CD4-positive, CD25-positive, alpha-beta regulatory T cell (primary cell): ENCODE measurements at regions not wholly inside any gene's neighbourhood (a gene's known extent, or its start where the extent isn't known, plus 50 kb on each side); places are given as distances from the start of the nearest gene placed in this dataset.

ENCODE experiments used
- ATAC-seq, 2 donors: fragments of 150-1000 bp; cut with Tn5 transposase; one replicate each; pipeline ENCODE4 v1.10.0; 2021; ENCODE audit warnings: low read depth in 2 of 2, moderate number of reproducible peaks in 2 of 2, moderate library complexity in 1 of 2
- DNase-seq, 3 donors: peaks; one replicate each; pipeline versions ENCODE4 v3.0.0 to v3.0.0-alpha.2; 2012 to 2022; ENCODE audit warnings: mixed read lengths in 1 of 3
- H3K27ac ChIP-seq: one replicate; pipeline ENCODE4 v1.7.0; 2013; ENCODE audit warnings: mild to moderate bottlenecking, low read length; ENCODE audit not compliant: insufficient read depth, poor library complexity, severe bottlenecking
- H3K27me3 ChIP-seq: one replicate; pipeline ENCODE4 v1.7.0; 2013; ENCODE audit warnings: low read length; ENCODE audit not compliant: control insufficient read depth, insufficient read depth
- H3K36me3 ChIP-seq: one replicate; pipeline ENCODE4 v1.7.0; 2013; ENCODE audit warnings: mild to moderate bottlenecking, low read length, moderate library complexity; ENCODE audit not compliant: control insufficient read depth, insufficient read depth
- H3K4me1 ChIP-seq: 2 replicates; pipeline ENCODE4 v1.7.0; 2013; ENCODE audit warnings: mild to moderate bottlenecking, low read length; ENCODE audit not compliant: insufficient read depth, control insufficient read depth, poor library complexity, severe bottlenecking
- H3K4me3 ChIP-seq: one replicate; pipeline ENCODE4 v1.7.0; 2013; ENCODE audit warnings: low read depth, mild to moderate bottlenecking, low read length, moderate library complexity
- H3K9me3 ChIP-seq, 2 experiments: 1 replicate in 1 of 2; 2 replicates in 1 of 2; pipeline ENCODE4 v1.7.0; 2013; ENCODE audit warnings: low read length in 2 of 2, mild to moderate bottlenecking in 1 of 2, moderate library complexity in 1 of 2; ENCODE audit not compliant: control insufficient read depth in 2 of 2
- H3K27ac Mint-ChIP-seq, 3 donors: one replicate each; pipeline ENCODE4 v1.8.0; 2020 to 2022; ENCODE audit warnings: mild to moderate bottlenecking in 3 of 3, mixed read lengths in 3 of 3, moderate library complexity in 2 of 3
- H3K27me3 Mint-ChIP-seq: one replicate; pipeline ENCODE4 v1.8.0; 2022; ENCODE audit warnings: mild to moderate bottlenecking, mixed read lengths
- H3K36me3 Mint-ChIP-seq: one replicate; pipeline ENCODE4 v1.8.0; 2020; ENCODE audit warnings: mixed read lengths
- H3K4me1 Mint-ChIP-seq, 4 donors: one replicate each; pipeline ENCODE4 v1.8.0; 2020 to 2022; ENCODE audit warnings: mixed read lengths in 4 of 4, mild to moderate bottlenecking in 1 of 4
- H3K4me3 Mint-ChIP-seq, 4 donors: one replicate each; pipeline ENCODE4 v1.8.0; 2020 to 2022; ENCODE audit warnings: mild to moderate bottlenecking in 4 of 4, mixed read lengths in 4 of 4, moderate library complexity in 3 of 4
- H3K9me3 Mint-ChIP-seq, 7 donors: one replicate each; pipeline ENCODE4 v1.8.0; 2020 to 2022; ENCODE audit warnings: mixed read lengths in 7 of 7, mild to moderate bottlenecking in 3 of 7, moderate library complexity in 2 of 7

- Histone ChIP-seq H3K4me1 (no peaks in the 10 kb centered on the region), H3K36me3 (no peaks in the 10 kb centered on the region), H3K4me3 (no peak overlapping the region), H3K9me3 (no peaks in the 10 kb centered on the region), H3K27me3 (no peaks in the 10 kb centered on the region), H3K27ac (no peak overlapping the region)
- no peaks in the 10 kb centered on the region for H3K9me3 Mint-ChIP-seq
- H3K27ac Mint-ChIP-seq, result no peak overlapping the region
- ATAC-seq (no peak), DNase-seq (no peak)
- peaks cover 13% of the 10 kb centered on the region for H3K27me3 Mint-ChIP-seq
- peaks cover 0 to 2% (median 0%) of the 10 kb centered on the region in 4 donors for H3K4me1 Mint-ChIP-seq
- H3K4me3 Mint-ChIP-seq, result no peak overlapping the region
- H3K36me3 Mint-ChIP-seq, result no peaks in the 10 kb centered on the region
Observed at GRCh38 chr15:69585937-69586336, 133.3 kb downstream of the RPLP1 start.

GRCh38 chr15:69586721-69587120 is 134.1 kb downstream of the RPLP1 start:
- Mint-ChIP-seq H3K27me3 (peaks cover 10% of the 10 kb centered on the region), H3K9me3 (no peaks in the 10 kb centered on the region), H3K4me1 (peaks cover 0 to 2% (median 0%) of the 10 kb centered on the region in 4 donors), H3K4me3 (no peak overlapping the region), H3K27ac (no peak overlapping the region), H3K36me3 (no peaks in the 10 kb centered on the region)
- DNase-seq (no peak), ATAC-seq (no peak)
- no peaks in the 10 kb centered on the region for H3K27me3 ChIP-seq
- no peaks in the 10 kb centered on the region for H3K9me3 ChIP-seq
- H3K4me3 ChIP-seq, result no peak overlapping the region
- no peaks in the 10 kb centered on the region for H3K36me3 ChIP-seq
- no peaks in the 10 kb centered on the region for H3K4me1 ChIP-seq
- H3K27ac ChIP-seq, result no peak overlapping the region

- no peaks in the 10 kb centered on the region for H3K36me3 Mint-ChIP-seq
- ATAC-seq, result no peak
- no peaks in the 10 kb centered on the region for H3K9me3 ChIP-seq
- no peak overlapping the region for H3K27ac Mint-ChIP-seq
- H3K9me3 Mint-ChIP-seq, result no peaks in the 10 kb centered on the region
- no peaks in the 10 kb centered on the region for H3K27me3 ChIP-seq
- no peak overlapping the region for H3K27ac ChIP-seq
- H3K4me3 Mint-ChIP-seq, result no peak overlapping the region
- no peaks in the 10 kb centered on the region for H3K4me1 Mint-ChIP-seq
- H3K4me1 ChIP-seq, result no peaks in the 10 kb centered on the region
- no peak for DNase-seq
- no peak overlapping the region for H3K4me3 ChIP-seq
- no peaks in the 10 kb centered on the region for H3K36me3 ChIP-seq
- peaks cover 10% of the 10 kb centered on the region for H3K27me3 Mint-ChIP-seq
Observed at GRCh38 chr15:69587723-69588426, 135.3 kb downstream of the RPLP1 start.

GRCh38 chr15:69590201-69590710 is 137.6 kb downstream of the RPLP1 start:
- H3K4me1 ChIP-seq, result no peaks in the 10 kb centered on the region
- H3K36me3 ChIP-seq, result no peaks in the 10 kb centered on the region
- Mint-ChIP-seq H3K4me3 (no peak overlapping the region), H3K9me3 (no peaks in the 10 kb centered on the region), H3K27ac (no peak overlapping the region), H3K36me3 (no peaks in the 10 kb centered on the region), H3K27me3 (peaks cover 5% of the 10 kb centered on the region), H3K4me1 (no peaks in the 10 kb centered on the region)
- no peak overlapping the region for H3K27ac ChIP-seq
- no peaks in the 10 kb centered on the region for H3K27me3 ChIP-seq
- H3K4me3 ChIP-seq, result no peak overlapping the region
- DNase-seq (no peak), ATAC-seq (no peak)
- H3K9me3 ChIP-seq, result no peaks in the 10 kb centered on the region

- H3K4me1 Mint-ChIP-seq, result no peaks in the 10 kb centered on the region
- no peak overlapping the region for H3K4me3 ChIP-seq
- no peaks in the 10 kb centered on the region for H3K4me1 ChIP-seq
- peaks cover 5% of the 10 kb centered on the region for H3K27me3 Mint-ChIP-seq
- H3K9me3 Mint-ChIP-seq, result no peaks in the 10 kb centered on the region
- H3K9me3 ChIP-seq, result no peaks in the 10 kb centered on the region
- H3K36me3 ChIP-seq, result no peaks in the 10 kb centered on the region
- H3K27ac ChIP-seq, result no peak overlapping the region
- no peak overlapping the region for H3K4me3 Mint-ChIP-seq
- H3K36me3 Mint-ChIP-seq, result no peaks in the 10 kb centered on the region
- H3K27me3 ChIP-seq, result no peaks in the 10 kb centered on the region
- H3K27ac Mint-ChIP-seq, result no peak overlapping the region
- DNase-seq (no peak), ATAC-seq (no peak)
Observed at GRCh38 chr15:69590932-69591524, 138.4 kb downstream of the RPLP1 start.

GRCh38 chr15:69591905-69592508 is 139.4 kb downstream of the RPLP1 start:
- H3K36me3 Mint-ChIP-seq, result no peaks in the 10 kb centered on the region
- peaks cover 3% of the 10 kb centered on the region for H3K27me3 Mint-ChIP-seq
- no peaks in the 10 kb centered on the region for H3K9me3 ChIP-seq
- H3K4me1 ChIP-seq, result no peaks in the 10 kb centered on the region
- no peaks in the 10 kb centered on the region for H3K4me1 Mint-ChIP-seq
- no peak overlapping the region for H3K4me3 ChIP-seq
- no peaks in the 10 kb centered on the region for H3K27me3 ChIP-seq
- no peaks in the 10 kb centered on the region for H3K9me3 Mint-ChIP-seq
- no peak overlapping the region for H3K27ac ChIP-seq
- DNase-seq (no peak), ATAC-seq (no peak)
- no peak overlapping the region for H3K4me3 Mint-ChIP-seq
- no peak overlapping the region for H3K27ac Mint-ChIP-seq
- no peaks in the 10 kb centered on the region for H3K36me3 ChIP-seq

- Histone ChIP-seq H3K4me3 (no peak overlapping the region), H3K27ac (no peak overlapping the region), H3K4me1 (no peaks in the 10 kb centered on the region), H3K9me3 (no peaks in the 10 kb centered on the region), H3K27me3 (no peaks in the 10 kb centered on the region), H3K36me3 (no peaks in the 10 kb centered on the region)
- no peaks in the 10 kb centered on the region for H3K4me1 Mint-ChIP-seq
- peaks cover 5% of the 10 kb centered on the region for H3K27me3 Mint-ChIP-seq
- no peak overlapping the region for H3K27ac Mint-ChIP-seq
- no peaks in the 10 kb centered on the region for H3K36me3 Mint-ChIP-seq
- no peaks in the 10 kb centered on the region for H3K9me3 Mint-ChIP-seq
- ATAC-seq (no peak), DNase-seq (no peak)
- H3K4me3 Mint-ChIP-seq, result no peak overlapping the region
Observed at GRCh38 chr15:69592954-69593353, 140.3 kb downstream of the RPLP1 start.
